HepG2 (cell line): ENCODE measurements at regions not wholly inside any gene's neighbourhood (a gene's known extent, or its start where the extent isn't known, plus 50 kb on each side); places are given as distances from the start of the nearest gene placed in this dataset.

Experiments
- ATAC-seq: fragments of 200-7000 bp; cut with Tn5 transposase; 3 replicates; pipeline ENCODE4 v1.9.1; 2020; ENCODE audit warnings: mild to moderate bottlenecking, moderate library complexity
- BruUV-seq: library from RNA; stranded (reverse); fragments of 400-500 nt; replicated peaks from 2 replicates; lab custom pipeline; 2021; lab: Mats Ljungman, UMichigan
- CTCF ChIA-PET: fragments of 300-600 bp; formaldehyde crosslinking; extraction: SDS; loops from one replicate; lab custom pipeline; 2021; ENCODE audit warnings: low total read pairs, inconsistent platforms, low intra/inter-chr PET ratio; lab: Yijun Ruan, JAX
- POLR2A ChIA-PET: fragments of 350-600 bp; sonication (Branson Sonifier 250); formaldehyde crosslinking; loops from one replicate; lab custom pipeline; 2020; ENCODE audit warnings: antibody characterized with exemption, inconsistent platforms; lab: Yijun Ruan, JAX
- DNase-seq: peaks from one replicate; pipeline ENCODE4 v3.0.0-alpha.2; 2015; ENCODE audit warnings: low spot score
- FAIRE-seq: peaks from 3 replicates; lab custom pipeline; 2011; peaks lifted over from hg19 to GRCh38; lab: Jason Lieb, UNC
- H2AFZ ChIP-seq: one replicate; pipeline ENCODE4 v1.6.1; 2011; ENCODE audit warnings: low read length, inconsistent platforms
- H3K27ac ChIP-seq: fragments of 300-600 bp; 3 replicates; pipeline ENCODE4 v1.8.0; 2011; ENCODE audit warnings: mixed run types, mild to moderate bottlenecking, mixed read lengths, low read length, inconsistent platforms; ENCODE audit not compliant: insufficient read depth; ENCODE audit errors: extremely low read length
- H3K27me3 ChIP-seq, 2 experiments: fragments of 200-600 bp in 1 of 2; 2 replicates in 1 of 2; 3 replicates in 1 of 2; pipeline versions ENCODE4 v1.6.0 to v1.8.0; 2011; ENCODE audit warnings: low read length in 2 of 2, mild to moderate bottlenecking in 2 of 2, moderate library complexity in 2 of 2, inconsistent platforms in 1 of 2; ENCODE audit not compliant: insufficient read depth in 2 of 2, control insufficient read depth in 1 of 2
- H3K36me3 ChIP-seq, 2 experiments: fragments of 200-600 bp in 1 of 2; replicated peaks in 1 of 2; 2 replicates in 1 of 2; 3 replicates in 1 of 2; pipeline versions ENCODE4 v1.5.1 to v1.8.0; 2011; ENCODE audit warnings: low read length in 2 of 2, inconsistent platforms in 1 of 2; ENCODE audit not compliant: insufficient read depth in 2 of 2, control insufficient read depth in 1 of 2
- H3K4me1 ChIP-seq: 2 replicates; pipeline ENCODE4 v1.5.1; 2012; ENCODE audit warnings: low read length, inconsistent platforms; ENCODE audit not compliant: insufficient read depth
- H3K4me2 ChIP-seq: 2 replicates; pipeline ENCODE4 v1.6.0; 2011; ENCODE audit warnings: low read depth, low read length, inconsistent platforms
- H3K4me3 ChIP-seq, 3 experiments: fragments of 200-600 bp in 1 of 3; sonication (generic), shearing (Covaris generic) in 1 of 3; replicated peaks in 1 of 3; 2 replicates each; pipeline ENCODE4 v1.5.1; 2011 to 2016; ENCODE audit warnings: low read length in 3 of 3, inconsistent platforms in 2 of 3, low read depth in 2 of 3, mild to moderate bottlenecking in 2 of 3, control low read depth in 1 of 3, mixed read lengths in 1 of 3; ENCODE audit not compliant: insufficient read depth in 1 of 3
- H3K79me2 ChIP-seq: one replicate; pipeline ENCODE4 v1.6.1; 2011; ENCODE audit warnings: low read length, inconsistent platforms; ENCODE audit not compliant: insufficient read depth
- H3K9ac ChIP-seq: 2 replicates; pipeline ENCODE4 v1.6.0; 2011; ENCODE audit warnings: mild to moderate bottlenecking, low read depth, low read length, inconsistent platforms; ENCODE audit not compliant: insufficient read depth
- H3K9me3 ChIP-seq: 2 replicates; pipeline ENCODE4 v1.5.1; 2012; ENCODE audit warnings: mild to moderate bottlenecking, low read length
- H4K20me1 ChIP-seq: 2 replicates; pipeline ENCODE4 v1.6.0; 2011; ENCODE audit warnings: inconsistent platforms, mild to moderate bottlenecking, low read length, moderate library complexity; ENCODE audit not compliant: insufficient read depth
- HOMEZ ChIP-seq: IDR thresholded peaks from 2 replicates; pipeline ENCODE4 v1.6.1; 2016; ENCODE audit warnings: low read depth
- LRRFIP1 ChIP-seq: sonication (generic); formaldehyde crosslinking; conservative IDR thresholded peaks from 2 replicates; pipeline ENCODE4 v1.4.0; 2020; ENCODE audit warnings: missing genetic modification reagents
- MATR3 ChIP-seq: sonication (generic); formaldehyde crosslinking; IDR thresholded peaks from 2 replicates; pipeline ENCODE4 v1.4.0; 2020; ENCODE audit warnings: missing genetic modification reagents
- MAZ ChIP-seq, 2 experiments: sonication (generic) in 1 of 2; formaldehyde crosslinking in 1 of 2; IDR thresholded peaks; 2 replicates each; pipeline versions ENCODE4 v1.5.0 to v1.6.1; 2012 to 2020; ENCODE audit warnings: low read depth in 2 of 2, mild to moderate bottlenecking in 2 of 2, borderline replicate concordance in 1 of 2, improper control_type of control experiment in 1 of 2, low read length in 1 of 2, missing genetic modification reagents in 1 of 2, moderate library complexity in 1 of 2
- MLXIP ChIP-seq: sonication (generic); formaldehyde crosslinking; IDR thresholded peaks from 2 replicates; pipeline ENCODE4 v1.9.0; 2021; ENCODE audit warnings: missing genetic modification reagents, borderline replicate concordance
- PHF8 ChIP-seq: sonication (generic); formaldehyde crosslinking; IDR thresholded peaks from 2 replicates; pipeline ENCODE4 v1.5.0; 2020; ENCODE audit warnings: missing genetic modification reagents
- THAP8 ChIP-seq: sonication (generic); formaldehyde crosslinking; IDR thresholded peaks from 2 replicates; pipeline ENCODE4 v1.5.1; 2020; ENCODE audit warnings: missing genetic modification reagents, mild to moderate bottlenecking, borderline replicate concordance
- ZBED4 ChIP-seq: sonication (generic); formaldehyde crosslinking; IDR thresholded peaks from 2 replicates; pipeline ENCODE4 v1.4.0; 2020; ENCODE audit warnings: missing genetic modification reagents, borderline replicate concordance
- ZNF230 ChIP-seq: sonication (generic); formaldehyde crosslinking; IDR thresholded peaks from 2 replicates; pipeline ENCODE4 v1.4.0; 2020; ENCODE audit warnings: mild to moderate bottlenecking, missing genetic modification reagents
- ZNF292 ChIP-seq: sonication (generic); formaldehyde crosslinking; IDR thresholded peaks from 2 replicates; pipeline ENCODE4 v1.8.1; 2022; ENCODE audit warnings: mild to moderate bottlenecking, low read depth, missing genetic modification reagents, borderline replicate concordance
- ZNF749 ChIP-seq: sonication (generic); formaldehyde crosslinking; IDR thresholded peaks from 2 replicates; pipeline ENCODE4 v1.8.0; 2022; ENCODE audit warnings: mild to moderate bottlenecking, missing genetic modification reagents, moderate library complexity, borderline replicate concordance
- WGBS: methylation state at CpG from one replicate; pipeline ENCODE4 v1.1.6; 2017; ENCODE audit warnings: low lambda C conversion rate; 5-methylcytosine and 5-hydroxymethylcytosine counted together
- in situ Hi-C: cut with HindIII; loops from 2 replicates; pipeline ENCODE4 v1.10.0; 2017; ENCODE audit warnings: low pct_unique_long_range_greater_than_20kb; ENCODE audit not compliant: extremely low pct_ligation_motif_present
- intact Hi-C: fragments of 100-400 bp; cut with micrococcal nuclease; formaldehyde crosslinking; loops from one replicate; pipeline ENCODE4 v1.10.0; 2022; ENCODE audit not compliant: unreplicated experiment

GRCh38 chr1:67545364-67545763 is 115.2 kb upstream of the SERBP1 start (continued):
- TF ChIP-seq LRRFIP1, result no peak
- TF ChIP-seq THAP8, result no peak
- no peak for TF ChIP-seq ZBED4 (CRISPR knock-in tag)
- no peak for TF ChIP-seq MATR3 (CRISPR knock-in tag)
- TF ChIP-seq ZNF292 (CRISPR knock-in tag), result no peak

- no peak overlapping the region for H3K27ac ChIP-seq
- ATAC-seq (no peak), FAIRE-seq (no peak), DNase-seq (no peak)
- peaks cover 37% of the 10 kb centered on the region for H3K4me1 ChIP-seq
- no peak overlapping the region; the same call in 1 of the 2 replicates for H3K4me2 ChIP-seq
- BruUV-seq, result no TSS peak
- intact Hi-C loops (no loop called here), in situ Hi-C loops (no loop called here)
- CTCF ChIA-PET, result no interaction called here
- no peak overlapping the region for H2AFZ ChIP-seq
- no peaks in the 10 kb centered on the region for H4K20me1 ChIP-seq
- no peak overlapping the region for H3K4me3 ChIP-seq
- POLR2A ChIA-PET, result no interaction called here
- 76% methylated on average over 6 of the region's 6 CpGs for WGBS
- H3K36me3 ChIP-seq, result no peaks in the 10 kb centered on the region
- no peaks in the 10 kb centered on the region; a peak in 1 of 5 replicates for H3K27me3 ChIP-seq
- no peaks in the 10 kb centered on the region for H3K79me2 ChIP-seq
- H3K9me3 ChIP-seq, result no peaks in the 10 kb centered on the region
- no peak overlapping the region for H3K9ac ChIP-seq
- TF ChIP-seq HOMEZ (CRISPR knock-in tag), result no peak
- no peak for TF ChIP-seq ZNF749 (CRISPR knock-in tag)
- no peak for TF ChIP-seq MLXIP (CRISPR knock-in tag)
- no peak for TF ChIP-seq ZNF230
- TF ChIP-seq MAZ (IDR thresholded peaks at IDR 0.05; ENCODE audit: borderline replicate concordance, low read depth, low read length), result no peak
- no peak for TF ChIP-seq MAZ (CRISPR knock-in tag; IDR thresholded peaks at IDR 0.05; ENCODE audit: low read depth)
- no peak for TF ChIP-seq PHF8 (CRISPR knock-in tag)
These were observed 121.2 kb upstream of the SERBP1 start for GRCh38 chr1:67551375-67551774.
